H9 (cell line): ENCODE measurements at regions not wholly inside any gene's neighbourhood (a gene's known extent, or its start where the extent isn't known, plus 50 kb on each side); places are given as distances from the start of the nearest gene placed in this dataset.
"Not testable (repeated sequence)": the region's sequence is repeated elsewhere in the genome, so short reads cannot be mapped to it uniquely, and the experiment has no call there.

Experiments
- DNase-seq: peaks from one replicate; pipeline ENCODE4 v3.0.0-alpha.2; 2017
- H2AFZ ChIP-seq: one replicate; pipeline ENCODE4 v1.6.1; 2013; ENCODE audit warnings: mild to moderate bottlenecking, low read length, control low read depth, moderate library complexity
- H2AK5ac ChIP-seq: 2 replicates; pipeline ENCODE4 v1.6.1; 2013; ENCODE audit warnings: low read length, control low read depth, mixed read lengths; ENCODE audit not compliant: insufficient read length
- H2BK120ac ChIP-seq: one replicate; pipeline ENCODE4 v1.6.1; 2013; ENCODE audit warnings: low read depth, mild to moderate bottlenecking, low read length, control low read depth, inconsistent platforms; ENCODE audit not compliant: poor library complexity, severe bottlenecking
- H2BK12ac ChIP-seq: 2 replicates; pipeline ENCODE4 v1.6.1; 2013; ENCODE audit warnings: low read length, control low read depth, mixed read lengths, low read depth; ENCODE audit not compliant: insufficient read length
- H2BK15ac ChIP-seq: 2 replicates; pipeline ENCODE4 v1.6.1; 2013; ENCODE audit warnings: low read depth, low read length, control low read depth
- H2BK20ac ChIP-seq: one replicate; pipeline ENCODE4 v1.6.1; 2013; ENCODE audit warnings: low read depth, mild to moderate bottlenecking, low read length, control low read depth, inconsistent platforms; ENCODE audit not compliant: poor library complexity, severe bottlenecking
- H2BK5ac ChIP-seq: 2 replicates; pipeline ENCODE4 v1.6.1; 2013; ENCODE audit warnings: low read length, control low read depth, mixed read lengths; ENCODE audit not compliant: insufficient read length
- H3K14ac ChIP-seq: 2 replicates; pipeline ENCODE4 v1.6.1; 2013; ENCODE audit warnings: low read length, control low read depth; ENCODE audit not compliant: insufficient read depth
- H3K18ac ChIP-seq: 2 replicates; pipeline ENCODE4 v1.6.1; 2013; ENCODE audit warnings: low read depth, mild to moderate bottlenecking, mixed read lengths, low read length, control low read depth; ENCODE audit not compliant: insufficient read length
- H3K23ac ChIP-seq: 2 replicates; pipeline ENCODE4 v1.6.1; 2013; ENCODE audit warnings: low read length, control low read depth, mixed read lengths, low read depth; ENCODE audit not compliant: insufficient read length
- H3K23me2 ChIP-seq: 2 replicates; pipeline ENCODE4 v1.6.1; 2013; ENCODE audit warnings: low read depth, mild to moderate bottlenecking, mixed read lengths, low read length, control low read depth; ENCODE audit not compliant: insufficient read length, poor library complexity, severe bottlenecking
- H3K27ac ChIP-seq: 2 replicates; pipeline ENCODE4 v1.5.1; 2013; ENCODE audit warnings: low read length, control low read depth, mixed read lengths, low read depth; ENCODE audit not compliant: insufficient read length
- H3K27me3 ChIP-seq: 2 replicates; pipeline ENCODE4 v1.6.1; 2013; ENCODE audit warnings: low read length, control low read depth, inconsistent platforms; ENCODE audit not compliant: insufficient read depth
- H3K4ac ChIP-seq: 2 replicates; pipeline ENCODE4 v1.6.1; 2013; ENCODE audit warnings: low read depth, mild to moderate bottlenecking, control low read depth, inconsistent platforms, low read length, moderate library complexity
- H3K4me1 ChIP-seq: 2 replicates; pipeline ENCODE4 v1.6.1; 2013; ENCODE audit warnings: low read length, control low read depth, inconsistent platforms; ENCODE audit not compliant: insufficient read depth
- H3K4me2 ChIP-seq: 2 replicates; pipeline ENCODE4 v1.6.1; 2013; ENCODE audit warnings: low read length, control low read depth, mixed read lengths; ENCODE audit not compliant: insufficient read length, insufficient read depth
- H3K56ac ChIP-seq: 2 replicates; pipeline ENCODE4 v1.6.1; 2013; ENCODE audit warnings: low read depth, mild to moderate bottlenecking, mixed read lengths, low read length, control low read depth; ENCODE audit not compliant: insufficient read length
- H3K79me1 ChIP-seq: 2 replicates; pipeline ENCODE4 v1.6.1; 2013; ENCODE audit warnings: low read depth, mild to moderate bottlenecking, moderate library complexity, low read length, control low read depth, inconsistent platforms; ENCODE audit not compliant: insufficient read depth, poor library complexity, severe bottlenecking
- H3K79me2 ChIP-seq: 2 replicates; pipeline ENCODE4 v1.6.1; 2013; ENCODE audit warnings: low read length, control low read depth, inconsistent platforms; ENCODE audit not compliant: insufficient read depth
- H3K9ac ChIP-seq: 2 replicates; pipeline ENCODE4 v1.6.1; 2013; ENCODE audit warnings: low read length, control low read depth, mixed read lengths; ENCODE audit not compliant: insufficient read length; ENCODE audit errors: extremely low read depth
- H3K9me3 ChIP-seq: one replicate; pipeline ENCODE4 v1.6.1; 2013; ENCODE audit warnings: low read depth, low read length, inconsistent platforms; ENCODE audit not compliant: control insufficient read depth
- H3T11ph ChIP-seq: one replicate; pipeline ENCODE4 v1.6.1; 2013; ENCODE audit warnings: mild to moderate bottlenecking, low read length, control low read depth, inconsistent platforms
- H4K20me1 ChIP-seq: one replicate; pipeline ENCODE4 v1.6.1; 2013; ENCODE audit not compliant: control insufficient read depth, insufficient read length, insufficient read depth
- H4K5ac ChIP-seq: 2 replicates; pipeline ENCODE4 v1.6.1; 2013; ENCODE audit warnings: low read depth, mild to moderate bottlenecking, mixed read lengths, low read length, control low read depth; ENCODE audit not compliant: insufficient read length
- H4K8ac ChIP-seq: replicated peaks from 2 replicates; pipeline ENCODE4 v1.6.1; 2013; ENCODE audit warnings: low read length, control low read depth, mixed read lengths, low read depth; ENCODE audit not compliant: insufficient read length
- H4K91ac ChIP-seq: 2 replicates; pipeline ENCODE4 v1.6.1; 2013; ENCODE audit warnings: low read depth, mild to moderate bottlenecking, moderate library complexity, mixed read lengths, low read length, control low read depth; ENCODE audit not compliant: insufficient read length
- H3K27ac Mint-ChIP-seq, 3 experiments: 2 replicates in 2 of 3; 3 replicates in 1 of 3; pipeline ENCODE4 v1.8.0; 2020 to 2021; ENCODE audit warnings: mixed read lengths in 3 of 3, mild to moderate bottlenecking in 1 of 3, moderate library complexity in 1 of 3
- H3K27me3 Mint-ChIP-seq: 2 replicates; pipeline ENCODE4 v1.8.0; 2021; ENCODE audit warnings: low read depth, mild to moderate bottlenecking, moderate library complexity, mixed read lengths
- H3K36me3 Mint-ChIP-seq, 3 experiments: 2 replicates in 2 of 3; 3 replicates in 1 of 3; pipeline ENCODE4 v1.8.0; 2020 to 2021; ENCODE audit warnings: low read depth in 3 of 3, mixed read lengths in 3 of 3; ENCODE audit not compliant: insufficient read depth in 1 of 3
- H3K4me1 Mint-ChIP-seq, 2 experiments: 2 replicates each; pipeline ENCODE4 v1.8.0; 2020; ENCODE audit warnings: mixed read lengths in 2 of 2
- H3K4me3 Mint-ChIP-seq, 2 experiments: 2 replicates in 1 of 2; 3 replicates in 1 of 2; pipeline ENCODE4 v1.8.0; 2020 to 2021; ENCODE audit warnings: mild to moderate bottlenecking in 2 of 2, mixed read lengths in 2 of 2, moderate library complexity in 1 of 2
- H3K9me3 Mint-ChIP-seq, 2 experiments: 2 replicates in 1 of 2; 3 replicates in 1 of 2; pipeline ENCODE4 v1.8.0; 2020; ENCODE audit warnings: mild to moderate bottlenecking in 2 of 2, mixed read lengths in 2 of 2, moderate library complexity in 1 of 2
- WGBS: extraction: QIAGEN DNeasy Blood & Tissue Kit; methylation state at CpG from one replicate; pipeline ENCODE4 v1.1.7; 2013; ENCODE audit warnings: missing lambda C conversion rate, low lambda C conversion rate, mixed read lengths; ENCODE audit not compliant: insufficient read length; ENCODE audit errors: extremely low coverage; 5-methylcytosine and 5-hydroxymethylcytosine counted together
- TF ChIP-seq, protein P1 (sequence below): fragments of 200-600 bp; sonication (generic); conservative IDR thresholded peaks from 3 replicates; pipeline ENCODE4 v1.8.0; 2021; ENCODE audit warnings: antibody characterized with exemption, mild to moderate bottlenecking

DNA sequence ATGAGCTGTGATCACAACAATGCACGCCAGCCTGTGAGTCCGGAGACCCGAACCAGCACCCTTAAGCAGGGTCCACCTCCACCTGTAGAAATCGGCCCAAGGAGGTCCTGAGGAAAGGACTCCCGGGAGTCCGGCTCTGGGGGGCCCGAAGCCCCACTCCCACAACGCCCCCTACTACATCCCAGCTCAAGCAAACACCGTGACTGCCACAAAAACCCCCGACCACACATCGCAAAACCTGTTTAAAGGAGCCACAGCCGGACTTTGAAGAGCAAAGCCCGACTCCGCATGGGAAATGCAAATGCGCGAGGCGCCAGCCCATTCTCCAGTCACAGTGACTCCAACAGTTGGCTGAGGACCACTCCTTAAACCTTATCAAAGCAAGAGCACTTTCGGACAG is 682.4 kb downstream of the KCNJ18 start:
- Histone ChIP-seq H3K79me2 (no peaks in the 10 kb centered on the region), H2BK15ac (no peak overlapping the region), H3K18ac (no peak overlapping the region), H3T11ph (no peak overlapping the region), H2BK5ac (no peak overlapping the region), H2BK120ac (no peak overlapping the region), H2BK20ac (no peak overlapping the region), H2AFZ (no peak overlapping the region), H4K5ac (no peak overlapping the region), H3K9me3 (peaks cover 39% of the 10 kb centered on the region), H2BK12ac (no peak overlapping the region), H3K9ac (no peak overlapping the region), H3K4me2 (no peak overlapping the region), H3K27me3 (no peaks in the 10 kb centered on the region), H3K23ac (no peak overlapping the region), H4K91ac (no peak overlapping the region), H3K14ac (no peak overlapping the region), H3K56ac (no peak overlapping the region), H3K27ac (no peak overlapping the region), H4K8ac (no peak overlapping the region), H3K4me1 (no peaks in the 10 kb centered on the region), H3K23me2 (no peaks in the 10 kb centered on the region), H3K4ac (no peak overlapping the region), H3K79me1 (no peaks in the 10 kb centered on the region), H2AK5ac (no peak overlapping the region), H4K20me1 (no peaks in the 10 kb centered on the region)
- peaks cover 54 to 56% of the 10 kb centered on the region in 2 experiments for H3K9me3 Mint-ChIP-seq
- no peak overlapping the region for H3K4me3 Mint-ChIP-seq
- no CpG with 5 or more reads among the region's 18 CpGs for WGBS
- TF ChIP-seq, protein P1, sequence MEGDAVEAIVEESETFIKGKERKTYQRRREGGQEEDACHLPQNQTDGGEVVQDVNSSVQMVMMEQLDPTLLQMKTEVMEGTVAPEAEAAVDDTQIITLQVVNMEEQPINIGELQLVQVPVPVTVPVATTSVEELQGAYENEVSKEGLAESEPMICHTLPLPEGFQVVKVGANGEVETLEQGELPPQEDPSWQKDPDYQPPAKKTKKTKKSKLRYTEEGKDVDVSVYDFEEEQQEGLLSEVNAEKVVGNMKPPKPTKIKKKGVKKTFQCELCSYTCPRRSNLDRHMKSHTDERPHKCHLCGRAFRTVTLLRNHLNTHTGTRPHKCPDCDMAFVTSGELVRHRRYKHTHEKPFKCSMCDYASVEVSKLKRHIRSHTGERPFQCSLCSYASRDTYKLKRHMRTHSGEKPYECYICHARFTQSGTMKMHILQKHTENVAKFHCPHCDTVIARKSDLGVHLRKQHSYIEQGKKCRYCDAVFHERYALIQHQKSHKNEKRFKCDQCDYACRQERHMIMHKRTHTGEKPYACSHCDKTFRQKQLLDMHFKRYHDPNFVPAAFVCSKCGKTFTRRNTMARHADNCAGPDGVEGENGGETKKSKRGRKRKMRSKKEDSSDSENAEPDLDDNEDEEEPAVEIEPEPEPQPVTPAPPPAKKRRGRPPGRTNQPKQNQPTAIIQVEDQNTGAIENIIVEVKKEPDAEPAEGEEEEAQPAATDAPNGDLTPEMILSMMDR = no peak
- no peak for DNase-seq
- H3K4me1 Mint-ChIP-seq = no peaks in the 10 kb centered on the region
- H3K27ac Mint-ChIP-seq = no peak overlapping the region
- peaks cover 2% of the 10 kb centered on the region; the same call in 1 of the 2 replicates for H3K27me3 Mint-ChIP-seq
- peaks cover 11 to 27% (median 18%) of the 10 kb centered on the region in 3 experiments; a peak in 6 of 7 replicates for H3K36me3 Mint-ChIP-seq

DNA sequence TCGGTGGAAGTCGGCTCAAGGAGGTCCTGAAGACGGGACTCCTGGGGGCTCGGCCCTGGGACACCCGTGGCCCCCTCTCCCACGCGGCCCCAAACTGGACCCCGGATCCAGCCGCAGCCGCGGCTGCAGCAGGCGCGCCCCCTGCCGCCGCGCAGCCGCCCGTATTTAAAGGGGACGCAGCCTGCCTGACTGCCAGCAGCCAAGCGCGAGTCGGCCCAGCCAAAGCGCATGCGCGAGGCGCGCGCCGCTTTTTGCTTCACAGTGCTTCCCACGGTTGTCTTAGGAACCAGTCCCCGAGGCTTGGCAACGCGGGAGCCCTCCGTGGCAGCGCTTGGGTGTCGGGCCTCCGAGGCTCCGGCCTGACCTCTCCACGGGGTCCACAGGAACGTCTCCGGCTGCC is 684.4 kb downstream of the KCNJ18 start:
- not testable (repeated sequence) for H3K79me2 ChIP-seq, H3K4me2 ChIP-seq, H3K56ac ChIP-seq, H3K4me3 Mint-ChIP-seq, H3K4me1 Mint-ChIP-seq, H3K14ac ChIP-seq, H3K23ac ChIP-seq, H2BK120ac ChIP-seq, H3K27ac ChIP-seq, H3K27ac Mint-ChIP-seq, H2BK5ac ChIP-seq, H4K20me1 ChIP-seq, H2AFZ ChIP-seq, H3K9ac ChIP-seq, H3K79me1 ChIP-seq, H2BK15ac ChIP-seq, H2AK5ac ChIP-seq, H4K5ac ChIP-seq, H3K23me2 ChIP-seq, H4K91ac ChIP-seq, H4K8ac ChIP-seq, H3K4ac ChIP-seq, H3K27me3 ChIP-seq, H3T11ph ChIP-seq, H2BK20ac ChIP-seq, H2BK12ac ChIP-seq, H3K27me3 Mint-ChIP-seq, H3K18ac ChIP-seq, DNase-seq, H3K4me1 ChIP-seq
- peaks cover 26% of the 10 kb centered on the region for H3K9me3 ChIP-seq
- peaks cover 34 to 36% of the 10 kb centered on the region in 2 experiments for H3K9me3 Mint-ChIP-seq
- WGBS = no CpG with 5 or more reads among the region's 41 CpGs
- H3K36me3 Mint-ChIP-seq = peaks cover 10 to 22% (median 11%) of the 10 kb centered on the region in 3 experiments; a peak in 6 of 7 replicates
